DND-41 (cell line): ENCODE measurements at regions not wholly inside any gene's neighbourhood (a gene's known extent, or its start where the extent isn't known, plus 50 kb on each side); places are given as distances from the start of the nearest gene placed in this dataset.

ENCODE experiments used
- CTCF ChIP-seq: IDR thresholded peaks from 2 replicates; pipeline ENCODE4 v1.5.1; 2012; ENCODE audit warnings: borderline replicate concordance, low read length, moderate library complexity, mild to moderate bottlenecking; ENCODE audit not compliant: poor library complexity, severe bottlenecking; ENCODE audit errors: extremely low read depth
- EZH2 ChIP-seq: IDR thresholded peaks from 3 replicates; pipeline ENCODE4 v1.6.1; 2012; ENCODE audit warnings: borderline replicate concordance, low read depth, mild to moderate bottlenecking, moderate library complexity, low read length, inconsistent platforms; ENCODE audit not compliant: severe bottlenecking

GRCh38 chr2:175317751-175318150, 136.2 kb upstream of the ATP5MC3 start:
- TF ChIP-seq EZH2 (no peak), CTCF (no peak)
